Astrocyte (in vitro differentiated cells and primary cell): ENCODE measurements at regions not wholly inside any gene's neighbourhood (a gene's known extent, or its start where the extent isn't known, plus 50 kb on each side); places are given as distances from the start of the nearest gene placed in this dataset.
"Not testable (repeated sequence)": the region's sequence is repeated elsewhere in the genome, so short reads cannot be mapped to it uniquely, and the experiment has no call there.

Experiments
- DNase-seq: peaks from one replicate; pipeline ENCODE4 v3.0.0-alpha.2; 2010; ENCODE audit warnings: low read depth
- FAIRE-seq: peaks from 2 replicates; lab custom pipeline; 2011; peaks lifted over from hg19 to GRCh38; lab: Jason Lieb, UNC
- H2AFZ ChIP-seq: 2 replicates; pipeline ENCODE4 v1.6.0; 2012; ENCODE audit warnings: low read depth, low read length, inconsistent platforms
- H3K27ac ChIP-seq: 2 replicates; pipeline ENCODE4 v1.5.1; 2011; ENCODE audit warnings: low read depth, low read length, inconsistent platforms
- H3K27me3 ChIP-seq: 2 replicates; pipeline ENCODE4 v1.6.0; 2011; ENCODE audit warnings: low read length, inconsistent platforms; ENCODE audit not compliant: insufficient read depth
- H3K36me3 ChIP-seq: 2 replicates; pipeline ENCODE4 v1.5.1; 2011; ENCODE audit warnings: low read length, inconsistent platforms; ENCODE audit not compliant: insufficient read depth
- H3K4me1 ChIP-seq: 2 replicates; pipeline ENCODE4 v1.5.1; 2011; ENCODE audit warnings: low read length, inconsistent platforms; ENCODE audit not compliant: insufficient read depth
- H3K4me2 ChIP-seq: 2 replicates; pipeline ENCODE4 v1.6.0; 2012; ENCODE audit warnings: low read length, inconsistent platforms
- H3K4me3 ChIP-seq: 2 replicates; pipeline ENCODE4 v1.5.1; 2011; ENCODE audit warnings: low read depth, mild to moderate bottlenecking, low read length, inconsistent platforms; ENCODE audit not compliant: insufficient read depth
- H3K79me2 ChIP-seq: 2 replicates; pipeline ENCODE4 v1.6.0; 2012; ENCODE audit warnings: mild to moderate bottlenecking, low read length, inconsistent platforms; ENCODE audit not compliant: insufficient read depth
- H3K9ac ChIP-seq: 2 replicates; pipeline ENCODE4 v1.6.0; 2012; ENCODE audit warnings: mild to moderate bottlenecking, low read length, inconsistent platforms
- H3K9me3 ChIP-seq: 2 replicates; pipeline ENCODE4 v1.5.1; 2012; ENCODE audit warnings: low read depth, mild to moderate bottlenecking, low read length, inconsistent platforms; ENCODE audit not compliant: insufficient read depth
- H4K20me1 ChIP-seq: 2 replicates; pipeline ENCODE4 v1.6.0; 2012; ENCODE audit warnings: low read length, inconsistent platforms; ENCODE audit not compliant: insufficient read depth
- H3K27ac Mint-ChIP-seq: one replicate; pipeline ENCODE4 v1.8.0; 2021; ENCODE audit warnings: mild to moderate bottlenecking, mixed read lengths; ENCODE audit not compliant: unreplicated experiment
- H3K27me3 Mint-ChIP-seq: one replicate; pipeline ENCODE4 v1.8.0; 2021; ENCODE audit warnings: low read depth, mixed read lengths; ENCODE audit not compliant: unreplicated experiment
- H3K36me3 Mint-ChIP-seq: one replicate; pipeline ENCODE4 v1.8.0; 2021; ENCODE audit warnings: low read depth, mixed read lengths; ENCODE audit not compliant: unreplicated experiment
- H3K4me1 Mint-ChIP-seq: one replicate; pipeline ENCODE4 v1.8.0; 2021; ENCODE audit warnings: low read depth, mixed read lengths; ENCODE audit not compliant: unreplicated experiment
- H3K4me3 Mint-ChIP-seq: one replicate; pipeline ENCODE4 v1.8.0; 2021; ENCODE audit warnings: mild to moderate bottlenecking, moderate library complexity, mixed read lengths; ENCODE audit not compliant: unreplicated experiment
- H3K9me3 Mint-ChIP-seq: one replicate; pipeline ENCODE4 v1.8.0; 2021; ENCODE audit warnings: mild to moderate bottlenecking, mixed read lengths; ENCODE audit not compliant: unreplicated experiment
- EZH2 ChIP-seq: IDR thresholded peaks from 2 replicates; pipeline ENCODE4 v1.6.1; 2012; ENCODE audit warnings: mild to moderate bottlenecking, low read length, inconsistent platforms; ENCODE audit not compliant: insufficient read depth
- TF ChIP-seq, protein P1 (sequence below): IDR thresholded peaks from 2 replicates; pipeline ENCODE4 v1.5.1; 2011; ENCODE audit warnings: low read depth, mild to moderate bottlenecking, inconsistent platforms, low read length, moderate library complexity; ENCODE audit not compliant: insufficient read depth

DNA sequence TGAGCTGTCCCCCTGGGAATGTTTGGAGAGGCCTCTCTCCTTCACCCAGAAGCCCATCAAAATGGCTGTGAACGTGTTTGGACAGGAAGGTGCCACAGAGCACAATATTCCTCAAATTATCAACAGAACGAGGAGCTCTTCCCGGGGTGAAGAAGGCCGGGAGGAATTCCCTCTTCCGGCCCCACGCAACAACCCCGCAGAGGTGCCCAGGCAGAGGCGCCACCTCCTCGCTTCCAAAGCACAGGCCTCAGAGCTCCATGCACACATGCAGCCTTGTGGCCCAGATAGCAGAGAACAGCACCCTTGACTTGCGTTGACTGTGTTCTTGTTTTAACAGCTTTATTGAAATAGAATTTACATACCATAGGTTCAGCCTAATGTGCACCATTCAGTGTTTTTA is 152.5 kb upstream of the SALL3 start:
- Mint-ChIP-seq H3K4me1 (no peaks in the 10 kb centered on the region), H3K4me3 (no peak overlapping the region), H3K36me3 (peaks cover 2% of the 10 kb centered on the region), H3K27me3 (peaks cover 9% of the 10 kb centered on the region), H3K27ac (no peak overlapping the region), H3K9me3 (peaks cover 27% of the 10 kb centered on the region)
- Histone ChIP-seq H2AFZ (no peak overlapping the region), H3K4me1 (no peaks in the 10 kb centered on the region), H3K9me3 (no peaks in the 10 kb centered on the region), H3K9ac (no peak overlapping the region), H3K27me3 (no peaks in the 10 kb centered on the region), H3K36me3 (no peaks in the 10 kb centered on the region), H3K79me2 (no peaks in the 10 kb centered on the region), H3K4me2 (no peak overlapping the region), H4K20me1 (no peaks in the 10 kb centered on the region), H3K4me3 (no peak overlapping the region), H3K27ac (no peak overlapping the region)
- FAIRE-seq, result no peak
- DNase-seq, result no peak
- TF ChIP-seq, protein P1, sequence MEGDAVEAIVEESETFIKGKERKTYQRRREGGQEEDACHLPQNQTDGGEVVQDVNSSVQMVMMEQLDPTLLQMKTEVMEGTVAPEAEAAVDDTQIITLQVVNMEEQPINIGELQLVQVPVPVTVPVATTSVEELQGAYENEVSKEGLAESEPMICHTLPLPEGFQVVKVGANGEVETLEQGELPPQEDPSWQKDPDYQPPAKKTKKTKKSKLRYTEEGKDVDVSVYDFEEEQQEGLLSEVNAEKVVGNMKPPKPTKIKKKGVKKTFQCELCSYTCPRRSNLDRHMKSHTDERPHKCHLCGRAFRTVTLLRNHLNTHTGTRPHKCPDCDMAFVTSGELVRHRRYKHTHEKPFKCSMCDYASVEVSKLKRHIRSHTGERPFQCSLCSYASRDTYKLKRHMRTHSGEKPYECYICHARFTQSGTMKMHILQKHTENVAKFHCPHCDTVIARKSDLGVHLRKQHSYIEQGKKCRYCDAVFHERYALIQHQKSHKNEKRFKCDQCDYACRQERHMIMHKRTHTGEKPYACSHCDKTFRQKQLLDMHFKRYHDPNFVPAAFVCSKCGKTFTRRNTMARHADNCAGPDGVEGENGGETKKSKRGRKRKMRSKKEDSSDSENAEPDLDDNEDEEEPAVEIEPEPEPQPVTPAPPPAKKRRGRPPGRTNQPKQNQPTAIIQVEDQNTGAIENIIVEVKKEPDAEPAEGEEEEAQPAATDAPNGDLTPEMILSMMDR, result no peak
- TF ChIP-seq EZH2, result no peak

DNA sequence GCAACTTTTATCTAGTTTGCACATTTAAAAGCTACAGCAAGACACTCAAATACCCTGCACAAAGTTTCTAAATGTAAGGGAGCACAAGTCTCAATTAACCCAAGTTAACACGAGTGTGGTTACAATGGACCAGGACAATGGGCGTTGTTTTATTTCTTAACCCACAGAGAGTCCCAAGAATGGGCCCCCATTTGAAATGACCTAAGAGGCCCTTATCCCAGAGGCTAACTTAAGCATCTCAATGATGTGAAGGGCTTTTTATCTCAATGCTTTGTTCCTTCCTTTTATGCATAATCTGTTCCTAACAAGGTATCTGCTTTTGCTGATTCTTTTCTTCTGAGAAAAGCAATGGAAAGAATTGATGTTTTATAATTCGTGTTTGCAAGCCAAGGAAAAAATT is 151.5 kb upstream of the SALL3 start:
- no peaks in the 10 kb centered on the region for H3K36me3 ChIP-seq
- no peak for FAIRE-seq
- Mint-ChIP-seq H3K9me3 (peaks cover 29% of the 10 kb centered on the region), H3K4me3 (no peak overlapping the region), H3K27me3 (peaks cover 12% of the 10 kb centered on the region), H3K36me3 (peaks cover 2% of the 10 kb centered on the region), H3K27ac (no peak overlapping the region), H3K4me1 (no peaks in the 10 kb centered on the region)
- no peaks in the 10 kb centered on the region for H3K79me2 ChIP-seq
- no peak overlapping the region for H3K27ac ChIP-seq
- H3K9me3 ChIP-seq, result no peaks in the 10 kb centered on the region
- no peaks in the 10 kb centered on the region for H3K27me3 ChIP-seq
- H3K4me2 ChIP-seq, result no peak overlapping the region
- H3K4me3 ChIP-seq, result no peak overlapping the region
- no peak overlapping the region for H2AFZ ChIP-seq
- no peak overlapping the region for H3K9ac ChIP-seq
- no peaks in the 10 kb centered on the region for H3K4me1 ChIP-seq
- no peak for DNase-seq
- no peaks in the 10 kb centered on the region for H4K20me1 ChIP-seq
- TF ChIP-seq, protein P1, result no peak
- TF ChIP-seq EZH2, result no peak

DNA sequence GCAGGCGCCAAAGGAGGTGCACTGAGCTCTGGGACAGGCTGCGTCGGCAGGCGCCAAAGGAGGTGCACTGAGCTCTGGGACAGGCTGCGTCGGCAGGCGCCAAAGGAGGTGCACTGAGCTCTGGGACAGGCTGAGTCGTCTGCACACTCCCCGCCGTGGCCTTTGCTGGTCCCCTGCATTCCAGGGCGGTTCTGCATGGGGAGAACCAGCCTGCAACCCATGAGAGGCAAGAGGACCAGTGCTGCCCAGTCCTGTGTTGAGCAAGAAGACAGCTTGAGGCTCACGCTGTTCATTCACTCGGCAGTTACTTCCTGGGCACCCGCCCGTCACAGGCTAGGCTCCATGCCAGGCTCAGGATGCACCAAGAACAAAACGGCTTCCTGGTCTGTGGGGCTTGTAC is 150.6 kb upstream of the SALL3 start:
- H3K9ac ChIP-seq, H3K27me3 ChIP-seq, H3K4me1 ChIP-seq, H3K4me3 Mint-ChIP-seq, DNase-seq, H3K27ac Mint-ChIP-seq, H3K79me2 ChIP-seq, H4K20me1 ChIP-seq, H2AFZ ChIP-seq, FAIRE-seq, H3K36me3 ChIP-seq, H3K4me1 Mint-ChIP-seq, H3K4me2 ChIP-seq, H3K9me3 ChIP-seq, H3K4me3 ChIP-seq, H3K36me3 Mint-ChIP-seq, H3K27ac ChIP-seq: not testable (repeated sequence)
- H3K27me3 Mint-ChIP-seq, result peaks cover 12% of the 10 kb centered on the region
- H3K9me3 Mint-ChIP-seq, result peaks cover 28% of the 10 kb centered on the region
